GM18868 (cell line): ENCODE measurements at regions not wholly inside any gene's neighbourhood (a gene's known extent, or its start where the extent isn't known, plus 50 kb on each side); places are given as distances from the start of the nearest gene placed in this dataset.
A peak's percentile ranks its signal among the peaks of the same experiment; 100 is the strongest.

Experiments
- ATAC-seq: cut with Tn5 transposase; IDR thresholded peaks from one replicate; pipeline ENCODE4 v1.9.1; 2021; ENCODE audit warnings: mild to moderate bottlenecking, moderate library complexity; ENCODE audit not compliant: unreplicated experiment

DNA sequence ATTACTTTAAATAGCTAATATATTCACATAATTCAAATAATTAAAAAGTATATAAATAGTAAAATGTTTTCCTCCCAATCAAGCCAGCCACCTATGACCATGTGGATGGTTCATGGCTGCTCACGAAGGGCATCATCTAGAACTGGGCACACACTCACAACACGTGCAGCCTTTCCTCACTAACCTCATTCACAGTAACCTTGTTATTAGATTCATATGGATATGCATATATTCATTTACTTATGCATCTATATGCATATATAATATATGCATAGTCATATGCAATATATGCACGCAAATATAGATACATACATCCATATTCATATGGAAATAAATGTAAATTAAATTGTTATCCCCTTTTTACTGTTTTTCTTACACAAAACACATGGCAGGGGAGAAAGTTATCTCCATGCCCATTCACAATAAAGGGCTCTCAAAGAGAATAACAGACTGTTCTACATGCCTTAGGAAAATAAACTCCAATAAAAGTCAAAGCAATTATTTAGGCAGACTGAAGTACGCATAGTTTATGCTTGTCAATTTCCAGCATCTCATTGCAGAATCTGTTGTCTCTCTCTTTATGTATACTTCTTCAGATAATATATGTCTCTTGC lies 163.9 kb upstream of the ADGRL3 start:
- no peak for ATAC-seq

DNA sequence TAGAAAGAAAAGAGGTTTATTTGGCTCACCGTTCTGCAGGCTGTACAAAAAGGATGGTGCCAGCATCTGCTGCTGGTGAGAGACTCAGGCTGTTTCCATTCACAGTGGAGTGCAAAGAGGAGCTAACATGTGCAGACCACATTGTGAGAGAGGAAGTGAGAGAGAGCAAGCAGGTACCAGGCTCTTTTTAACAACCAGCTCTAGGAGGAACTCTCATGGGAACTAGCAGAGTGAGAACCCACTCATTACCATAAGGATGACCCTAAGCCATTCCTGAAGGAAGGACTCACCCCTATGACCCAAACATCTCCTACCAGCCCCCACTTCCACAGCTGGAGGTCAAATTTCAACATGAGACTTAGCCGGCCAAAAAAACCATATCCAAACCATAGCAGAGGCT lies 158.6 kb upstream of the ADGRL3 start:
- ATAC-seq, result peak; percentile 50

DNA sequence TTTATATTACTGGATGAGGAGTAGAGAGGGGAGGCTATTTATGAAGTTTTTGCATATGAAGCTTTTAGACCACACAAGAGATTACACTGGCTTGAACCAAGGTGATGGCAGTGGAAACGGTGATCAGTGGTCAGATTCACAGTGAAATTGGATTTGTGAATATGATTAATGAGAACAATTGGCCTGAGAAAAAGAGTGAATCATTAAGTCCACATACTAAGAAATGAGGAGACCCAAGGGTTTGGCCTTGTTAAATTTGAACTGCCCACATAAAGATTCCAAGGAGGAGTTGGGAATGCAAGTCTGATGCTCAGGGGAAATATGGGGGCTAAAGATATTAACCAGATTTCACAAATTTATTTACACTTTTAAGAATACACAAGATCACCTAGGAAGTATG lies 155.3 kb upstream of the ADGRL3 start:
- ATAC-seq, result no peak

DNA sequence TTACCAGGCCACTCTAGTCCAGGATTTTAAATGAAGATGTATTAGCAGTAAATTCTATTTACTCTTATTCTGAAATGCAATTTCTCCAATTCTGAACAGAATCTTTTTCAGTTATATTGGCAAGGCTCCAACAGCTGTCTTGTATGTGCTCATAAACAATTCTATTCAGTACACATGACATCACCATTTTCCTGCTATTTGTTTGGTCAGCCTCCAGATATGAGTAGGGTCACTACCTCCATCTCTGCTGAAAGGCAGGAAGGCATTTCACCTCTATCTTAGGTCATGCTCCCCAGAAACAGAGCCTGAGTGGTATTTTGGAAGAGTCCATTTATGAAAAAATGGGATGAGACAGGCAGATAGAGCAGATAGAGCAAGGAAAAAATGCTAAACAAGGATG lies 151.1 kb upstream of the ADGRL3 start:
- ATAC-seq, result no peak

DNA sequence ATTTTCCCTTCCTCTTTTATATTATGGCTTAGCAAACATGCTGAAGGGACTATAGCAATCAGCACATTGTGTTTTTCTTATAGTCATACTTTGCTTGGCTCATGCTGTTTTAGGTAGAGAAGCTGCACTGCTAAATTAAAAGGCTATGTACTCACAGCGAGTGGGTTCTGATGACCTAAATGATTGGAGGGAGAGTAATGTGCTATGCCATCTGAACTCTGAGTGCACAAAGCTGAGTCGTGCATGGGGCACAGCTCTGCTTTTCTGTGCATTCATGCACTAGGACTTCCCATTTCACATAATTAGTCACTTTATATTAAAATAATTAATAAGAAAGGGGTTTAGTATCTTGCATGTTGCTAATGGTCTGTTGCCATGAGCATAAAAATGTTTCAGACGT lies 132.7 kb upstream of the ADGRL3 start:
- no peak for ATAC-seq

DNA sequence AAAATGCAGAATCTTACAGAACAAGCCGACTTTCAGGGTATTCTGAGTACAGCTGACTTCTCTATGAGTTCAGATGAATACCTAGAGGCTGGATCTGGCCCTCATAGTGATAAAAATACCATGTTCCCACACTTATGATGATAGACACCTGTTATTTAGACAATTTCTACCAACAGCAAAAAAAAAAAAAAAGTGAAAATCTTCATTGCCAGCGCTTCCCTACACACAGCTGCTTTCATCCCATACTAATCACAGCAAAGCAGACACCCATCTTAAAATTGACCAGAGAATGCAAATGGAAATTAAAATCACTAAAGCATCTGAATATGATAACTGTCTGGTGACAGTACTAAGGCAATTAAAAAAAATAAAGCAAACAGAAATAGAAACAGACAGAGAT lies 132.1 kb upstream of the ADGRL3 start:
- no peak for ATAC-seq

DNA sequence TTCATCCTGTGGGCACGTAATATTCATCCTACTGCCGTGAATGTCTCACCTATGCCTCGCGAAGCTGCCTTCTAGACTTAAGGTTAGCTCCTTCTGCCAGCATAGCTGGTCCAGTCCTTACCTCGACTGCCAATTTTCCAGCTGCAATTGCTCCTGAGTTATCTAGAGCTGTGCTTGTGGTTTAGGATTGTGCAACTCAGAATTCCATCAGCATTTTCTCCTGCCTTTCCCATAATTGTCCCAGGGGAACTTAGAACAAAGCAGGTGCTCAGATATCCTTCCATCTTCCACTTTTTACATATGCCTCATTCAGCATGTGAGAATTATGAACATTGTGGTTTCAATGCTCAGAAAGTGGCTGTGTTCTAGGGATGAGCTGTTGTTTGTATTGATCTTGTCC lies 131.4 kb upstream of the ADGRL3 start:
- no peak for ATAC-seq

DNA sequence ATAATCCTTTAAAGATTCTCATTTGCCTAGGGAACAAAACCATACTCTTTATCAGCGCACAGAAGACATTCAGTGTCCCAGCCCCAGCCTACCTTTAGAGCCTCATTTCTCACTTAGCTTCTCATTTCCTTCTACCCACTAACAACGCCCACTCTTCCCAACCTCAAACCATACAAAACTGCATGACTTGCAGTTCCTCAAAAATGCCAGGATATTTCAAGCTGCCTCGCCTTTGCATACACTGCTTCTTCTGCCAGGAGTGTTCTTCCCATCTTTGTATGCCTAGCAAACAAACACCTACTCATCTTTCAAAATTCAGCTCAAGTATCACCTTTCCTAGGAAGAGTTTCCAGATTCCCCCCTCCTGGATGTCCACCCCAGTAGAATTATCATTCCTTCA lies 129.9 kb upstream of the ADGRL3 start:
- no peak for ATAC-seq

DNA sequence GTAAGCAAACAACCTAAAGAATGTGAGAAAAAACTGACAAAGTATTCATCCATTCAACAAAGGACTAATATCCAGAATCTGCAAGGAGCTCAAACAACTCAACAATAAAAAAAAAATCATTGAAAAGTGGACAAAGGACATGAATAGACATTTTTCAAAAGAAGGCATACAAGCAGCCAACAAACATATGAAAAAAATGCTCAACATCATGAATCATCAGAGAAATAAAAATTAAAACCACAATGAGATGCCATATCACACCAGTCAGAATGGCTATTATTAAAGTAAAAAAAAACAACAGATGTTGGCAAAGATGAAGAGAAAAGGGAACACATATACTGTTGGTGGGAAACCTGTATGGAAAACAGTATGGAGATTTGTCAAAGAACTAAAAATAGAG lies 120.7 kb upstream of the ADGRL3 start:
- ATAC-seq, result no peak

DNA sequence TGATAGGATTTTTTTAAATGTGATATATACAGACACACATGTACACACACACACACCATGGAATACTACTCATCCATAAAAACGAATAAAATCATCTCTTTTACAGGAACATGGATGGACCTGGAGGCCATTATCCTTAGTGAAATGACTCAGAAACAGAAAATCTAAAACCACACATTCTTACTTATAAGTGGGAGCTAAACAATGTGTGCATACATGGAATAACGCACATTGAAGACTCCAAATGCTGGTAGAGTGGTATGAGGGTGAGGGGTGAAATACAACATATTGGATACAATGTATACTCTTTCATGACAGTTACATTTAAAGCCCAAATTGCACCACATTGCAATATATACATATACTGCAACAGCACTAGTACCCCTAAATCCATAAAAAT lies 120.2 kb upstream of the ADGRL3 start:
- no peak for ATAC-seq

DNA sequence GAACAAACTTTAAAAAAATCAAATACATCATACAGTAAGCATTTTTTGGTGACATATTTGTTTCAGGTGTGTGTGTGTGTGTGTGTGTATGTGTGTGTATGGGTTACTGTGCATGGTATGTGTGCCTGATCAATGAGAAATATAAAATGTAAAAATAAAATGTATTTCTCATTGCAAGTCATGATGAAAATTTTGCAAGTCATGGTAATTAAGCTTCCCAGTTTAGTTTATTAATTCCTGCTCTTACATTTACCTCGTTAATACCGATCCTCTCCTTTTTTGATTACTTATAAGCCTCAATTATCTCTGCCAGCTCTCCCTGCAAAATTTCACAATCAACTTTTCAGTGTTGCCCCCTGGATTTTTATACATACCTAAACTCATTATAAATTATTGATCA lies 114.6 kb upstream of the ADGRL3 start:
- no peak for ATAC-seq

DNA sequence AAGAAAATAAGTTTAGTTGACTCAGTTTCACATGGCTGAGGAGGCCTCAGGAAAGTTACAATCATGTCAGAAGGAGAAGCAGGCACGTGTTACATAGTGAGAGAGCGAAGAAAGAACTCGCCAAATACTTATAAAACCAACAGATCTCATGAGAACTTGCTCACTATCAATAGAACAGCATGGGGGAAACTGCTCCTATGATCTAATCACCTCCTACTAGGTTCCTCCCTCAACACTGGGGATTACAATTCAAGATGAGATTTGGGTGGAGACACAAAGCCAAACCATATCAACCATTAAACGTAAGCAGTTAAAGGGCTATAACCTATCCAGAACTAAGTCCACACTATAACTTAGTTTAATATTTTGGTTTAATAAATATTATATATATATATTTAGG lies 113.8 kb upstream of the ADGRL3 start:
- ATAC-seq, result no peak

DNA sequence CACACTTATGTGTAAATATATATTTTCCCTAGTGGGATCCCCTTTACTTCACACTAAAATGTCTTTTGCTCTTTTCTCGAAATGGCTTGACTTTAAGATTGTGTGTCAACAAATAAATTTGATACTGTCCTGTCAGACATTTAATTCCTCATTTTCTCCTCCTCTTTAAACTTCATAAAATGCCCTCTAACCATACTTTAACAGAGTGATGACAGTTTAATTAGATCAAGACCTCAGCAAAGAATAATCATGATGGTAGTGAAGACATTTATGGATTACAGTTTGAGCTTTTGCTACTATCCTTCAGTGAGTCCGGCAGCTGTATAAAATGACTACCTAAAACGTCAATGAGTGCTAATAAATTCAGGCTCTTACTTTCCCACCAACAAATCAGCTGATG lies 113.1 kb upstream of the ADGRL3 start:
- no peak for ATAC-seq

DNA sequence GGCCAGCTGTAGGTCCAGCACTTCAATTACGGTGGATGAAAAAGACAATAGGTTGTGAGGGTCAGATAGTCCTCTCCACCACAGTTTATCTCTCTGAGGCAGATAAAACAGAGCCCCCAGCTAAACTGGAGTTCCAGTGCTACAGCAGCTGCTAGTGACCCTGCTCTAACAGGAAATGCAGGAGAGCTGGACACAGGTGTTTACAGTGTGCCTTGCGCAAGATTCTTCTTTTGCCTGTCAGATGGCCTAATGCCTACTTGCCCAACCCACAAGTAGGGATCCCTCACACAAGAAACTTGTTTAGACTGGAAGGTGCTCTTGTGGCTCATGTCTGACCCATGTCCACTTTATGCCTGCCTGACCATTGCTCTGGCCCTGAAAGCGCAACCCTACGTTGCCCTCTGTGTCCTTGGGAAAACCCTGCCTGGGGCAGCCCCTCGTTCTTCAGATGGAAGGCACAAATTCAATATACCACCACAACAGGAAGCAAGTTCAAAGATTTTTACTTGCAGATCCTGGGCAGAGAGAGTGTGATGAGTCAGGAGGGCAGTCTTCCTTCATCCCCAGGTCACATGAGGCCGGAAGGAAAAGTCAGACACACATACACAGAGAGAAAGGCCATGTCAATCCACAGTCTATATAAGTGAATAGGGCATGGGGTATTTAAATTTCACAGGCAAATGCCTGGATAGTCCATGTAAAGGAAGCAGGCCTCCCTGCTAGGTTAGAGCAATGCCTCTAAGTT lies 105.1 kb upstream of the ADGRL3 start:
- no peak for ATAC-seq

DNA sequence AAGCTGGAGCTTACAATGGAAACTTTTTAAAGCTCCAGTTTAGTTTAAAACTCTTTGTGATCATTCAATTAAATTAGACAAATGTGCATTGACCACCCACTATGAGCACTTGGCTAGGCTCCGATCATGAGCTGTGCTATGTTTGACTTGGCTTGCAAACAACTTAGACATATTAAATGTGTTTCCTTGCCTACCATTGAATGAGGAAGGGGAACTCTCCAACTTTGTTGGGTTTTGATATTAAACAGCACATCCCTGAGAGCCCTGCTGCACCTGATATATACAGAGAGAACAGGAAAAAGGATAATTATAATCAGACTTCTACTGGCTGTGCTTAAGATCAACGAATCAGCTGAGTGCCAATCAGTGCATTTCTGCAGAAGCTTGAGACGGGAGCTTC lies 71.4 kb upstream of the ADGRL3 start:
- ATAC-seq, result no peak

DNA sequence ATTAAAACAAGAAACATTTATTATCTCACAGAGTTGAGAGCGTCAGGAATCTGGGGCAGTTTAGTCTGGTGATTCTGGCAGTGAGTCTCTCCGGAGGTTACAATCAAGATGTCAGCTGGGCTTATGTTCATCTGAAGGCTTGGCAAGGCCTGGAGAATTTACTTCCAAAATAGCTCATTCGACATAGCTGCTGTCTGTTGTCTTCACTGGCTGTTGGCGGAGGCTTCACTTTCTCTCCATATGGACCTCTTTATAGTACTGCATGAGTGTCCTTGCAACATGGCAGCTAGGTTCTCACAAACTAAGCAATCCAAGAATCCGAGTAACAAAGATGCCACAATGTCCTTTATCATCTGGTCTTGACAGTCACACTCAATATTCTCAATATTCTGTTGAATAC lies 70.2 kb upstream of the ADGRL3 start:
- ATAC-seq, result no peak

DNA sequence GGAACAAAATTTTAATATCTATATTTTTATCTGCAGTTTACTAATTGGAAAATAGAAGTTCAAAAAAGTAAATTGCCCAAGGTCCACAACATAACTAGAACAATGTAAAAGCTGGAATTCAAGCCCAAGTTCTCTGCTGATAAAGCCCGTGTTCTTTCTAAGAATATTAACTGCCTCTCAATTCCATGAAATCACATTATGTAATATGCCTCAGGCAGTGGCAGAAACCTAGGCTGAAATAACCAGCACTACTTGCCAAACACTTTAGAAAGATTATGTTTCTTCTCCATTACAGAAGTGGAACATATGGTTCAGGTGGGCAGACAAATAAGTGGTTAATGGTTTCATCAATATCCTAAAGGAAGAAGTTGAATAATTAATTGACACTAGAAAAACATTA lies 56.7 kb upstream of the ADGRL3 start:
- ATAC-seq, result no peak

DNA sequence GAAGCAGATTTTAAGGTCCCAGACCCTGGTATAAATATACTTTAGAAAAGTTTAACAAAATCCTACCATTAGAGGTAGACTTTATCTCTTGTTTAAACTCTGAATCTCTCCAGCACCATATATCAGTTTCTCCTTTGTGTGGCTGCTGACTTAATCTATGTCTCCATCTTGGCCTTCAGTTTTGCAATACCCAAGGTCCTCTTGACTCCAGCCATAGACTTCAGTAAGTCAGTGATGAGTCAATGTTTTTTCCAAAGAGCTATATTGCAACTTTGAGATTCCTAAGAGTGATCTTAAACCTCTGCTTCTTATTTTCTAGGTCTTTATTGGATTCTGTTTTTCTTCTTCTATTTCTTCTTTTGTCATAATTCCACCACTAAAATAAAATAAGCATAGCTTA lies 50.8 kb upstream of the ADGRL3 start:
- ATAC-seq, result no peak
